NOMO-1 (cell line): ENCODE measurements at regions not wholly inside any gene's neighbourhood (a gene's known extent, or its start where the extent isn't known, plus 50 kb on each side); places are given as distances from the start of the nearest gene placed in this dataset.
"Not testable (repeated sequence)": the region's sequence is repeated elsewhere in the genome, so short reads cannot be mapped to it uniquely, and the experiment has no call there.

Experiments used
- DNase-seq, 2 experiments: peaks; one replicate each; lab custom pipeline; 2025; ENCODE audit not compliant: unreplicated experiment in 2 of 2; lab: John Stamatoyannopoulos, UW

DNA sequence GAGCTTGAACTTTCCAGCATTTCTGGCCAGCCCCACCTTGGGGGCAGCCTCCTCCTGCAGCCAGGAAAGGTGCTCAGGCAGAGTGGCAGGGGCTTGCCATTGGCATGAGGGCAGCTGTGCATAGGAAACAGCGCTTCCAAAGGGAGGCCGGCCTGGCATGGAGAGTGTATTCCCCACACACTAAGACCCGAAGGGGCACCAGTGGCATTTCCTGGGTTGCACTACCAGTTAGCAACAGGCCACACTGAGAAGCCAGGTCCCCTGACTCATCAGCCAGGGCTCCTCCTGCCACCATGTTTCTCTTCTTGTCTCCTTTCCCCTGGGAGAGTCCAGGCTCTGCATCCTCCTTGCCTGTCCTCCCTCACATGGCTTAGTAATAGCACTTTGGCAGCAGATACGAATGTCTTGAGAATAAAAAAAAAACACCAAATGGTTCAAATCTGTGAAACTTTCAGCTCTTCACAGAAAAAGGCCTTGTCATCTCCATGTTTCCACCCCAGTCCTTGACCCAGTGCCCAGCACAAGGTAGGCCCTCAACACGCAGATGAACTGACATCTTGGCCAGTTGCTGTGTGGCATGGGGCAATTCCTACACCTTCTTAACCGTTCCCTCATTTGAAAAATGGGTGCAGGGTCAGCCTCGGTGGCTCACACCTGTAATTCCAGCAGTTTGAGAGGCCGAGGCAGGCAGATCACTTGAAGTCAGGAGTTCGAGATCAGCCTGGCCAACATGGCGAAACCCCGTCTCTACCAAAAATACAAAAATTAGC lies 180.4 kb downstream of the SMAD6 start:
- DNase-seq, result no peak

DNA sequence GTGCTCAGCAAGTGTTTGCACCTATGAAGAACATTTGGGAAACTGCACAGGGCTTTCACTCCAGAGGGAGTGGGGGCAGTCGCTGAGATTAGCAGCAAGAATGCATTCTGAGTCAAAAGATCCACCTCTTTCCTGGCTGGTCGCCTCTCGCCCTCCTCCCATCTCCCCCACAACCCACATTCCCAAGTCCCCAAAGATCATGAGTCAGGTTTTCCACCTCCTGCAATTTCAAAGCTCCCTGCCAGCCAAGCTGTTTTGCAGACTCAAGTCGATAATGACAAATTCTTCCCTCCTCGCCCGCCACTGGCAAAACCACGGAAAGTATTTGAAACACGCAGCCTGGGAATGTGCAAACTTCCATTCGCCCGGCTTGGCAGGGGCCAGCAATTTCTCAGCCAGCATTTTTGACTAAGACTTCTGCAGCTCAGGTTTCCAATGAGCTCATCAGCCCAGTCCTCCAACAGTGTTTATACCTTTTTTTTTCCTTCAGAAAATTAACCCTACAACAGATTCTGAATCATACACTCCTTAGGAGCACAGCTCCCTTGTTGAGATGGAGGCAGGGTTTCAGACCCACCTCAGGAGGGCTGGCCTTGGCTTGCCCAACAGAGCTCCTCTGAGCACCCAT lies 181.4 kb downstream of the SMAD6 start:
- no peak for DNase-seq

DNA sequence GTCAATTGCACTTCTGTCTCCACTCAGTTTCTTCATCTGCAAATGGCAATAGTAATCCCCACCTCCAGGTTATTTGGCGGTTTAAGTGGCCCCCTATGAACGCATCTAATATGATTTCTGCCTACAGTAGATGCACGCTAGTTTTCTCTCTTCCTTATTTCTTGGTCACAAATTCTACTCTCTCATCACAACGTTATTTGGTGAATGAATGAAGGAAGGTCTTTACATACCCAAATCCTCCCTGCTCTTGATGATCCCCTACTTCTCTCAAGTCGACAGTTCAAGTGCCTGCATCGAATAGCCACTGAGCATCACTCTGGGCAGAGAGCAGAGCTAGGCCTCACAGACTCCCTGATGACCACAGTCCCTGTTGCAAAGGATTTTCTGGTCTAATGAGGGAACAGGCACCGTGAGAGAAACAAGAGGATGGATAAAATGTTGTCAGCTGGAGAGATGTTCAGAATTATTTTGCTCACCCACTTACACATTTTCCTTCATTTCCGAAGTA lies 181.2 kb upstream of the SMAD3 start:
- DNase-seq, result no peak

DNA sequence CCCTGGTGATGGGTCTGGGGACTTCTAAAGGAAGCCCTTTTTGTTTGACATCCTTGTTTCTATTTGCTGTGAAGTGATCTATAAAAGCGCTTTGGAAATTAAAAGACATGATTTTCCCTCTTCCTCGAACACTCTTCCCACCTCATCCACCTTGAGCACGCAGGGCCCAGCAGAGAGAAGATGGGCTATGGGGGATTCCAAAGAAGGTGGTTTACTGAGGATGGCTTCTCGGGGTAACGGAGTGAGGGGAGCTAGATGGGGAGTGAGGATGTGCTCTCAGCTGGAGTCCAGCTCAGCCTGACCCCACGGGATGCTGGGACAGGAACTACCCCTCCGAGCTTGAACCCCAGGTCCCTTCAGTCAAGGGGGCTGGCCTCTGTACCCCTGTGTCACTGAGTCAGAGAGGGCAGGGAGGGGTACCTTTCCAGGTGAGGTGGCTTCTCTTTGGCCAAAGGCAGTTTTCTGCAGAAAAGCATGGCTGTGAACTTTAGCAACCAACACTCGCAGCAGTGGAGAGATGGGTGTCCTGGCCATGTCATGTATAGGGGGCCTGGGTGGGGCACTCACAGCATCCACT lies 180.7 kb upstream of the SMAD3 start:
- DNase-seq, result no peak

DNA sequence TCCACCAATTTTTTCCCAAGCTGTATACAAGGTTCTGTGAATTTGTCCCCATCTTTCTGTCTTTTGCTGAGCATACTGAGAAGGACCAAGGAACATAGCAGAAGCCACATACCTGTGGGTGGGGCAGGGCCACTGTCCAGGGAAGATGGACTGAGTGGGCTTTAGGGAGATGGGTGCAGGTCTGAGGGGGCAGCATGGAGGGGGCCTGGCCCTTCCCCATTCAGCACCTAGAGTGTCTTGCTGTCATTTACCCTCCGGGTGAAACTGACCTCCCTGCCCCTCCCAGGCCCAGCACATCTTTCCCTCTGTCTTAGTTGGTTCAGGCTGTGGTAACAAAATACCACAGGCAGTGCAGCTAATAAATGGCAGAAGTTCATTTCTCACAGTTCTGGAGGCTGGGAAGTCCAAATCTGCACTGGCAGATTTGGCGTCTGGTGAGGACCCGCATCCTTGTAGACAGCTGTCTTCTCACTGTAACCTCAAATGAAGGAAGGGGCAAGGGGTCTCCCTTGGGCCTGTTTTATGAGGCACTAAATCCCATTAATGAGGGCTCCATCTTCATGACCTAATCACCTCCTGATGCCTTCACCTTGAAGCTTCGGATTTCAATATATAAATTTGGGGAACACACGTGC lies 180.0 kb upstream of the SMAD3 start:
- DNase-seq, result no peak

DNA sequence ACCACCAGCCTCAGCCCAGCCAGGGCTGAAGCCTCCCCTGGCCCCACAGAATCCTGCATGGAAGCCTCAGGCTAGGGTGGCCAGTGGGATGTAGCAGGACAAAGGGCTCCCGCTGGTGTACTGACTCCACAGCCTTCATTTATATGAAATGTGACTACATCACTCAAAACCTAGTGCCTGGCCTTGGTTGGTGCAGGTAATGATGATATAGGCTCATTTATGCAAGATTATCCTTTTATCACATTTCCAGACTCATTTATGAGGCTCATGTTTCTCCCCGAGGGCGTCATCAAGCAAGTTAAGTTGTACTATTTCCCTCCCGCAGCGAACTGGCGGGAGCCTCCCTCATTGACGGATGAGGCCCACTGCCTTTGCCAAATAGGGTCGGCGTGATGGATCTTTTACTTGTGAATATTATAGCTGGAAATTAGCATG lies 179.1 kb upstream of the SMAD3 start:
- DNase-seq, result no peak

DNA sequence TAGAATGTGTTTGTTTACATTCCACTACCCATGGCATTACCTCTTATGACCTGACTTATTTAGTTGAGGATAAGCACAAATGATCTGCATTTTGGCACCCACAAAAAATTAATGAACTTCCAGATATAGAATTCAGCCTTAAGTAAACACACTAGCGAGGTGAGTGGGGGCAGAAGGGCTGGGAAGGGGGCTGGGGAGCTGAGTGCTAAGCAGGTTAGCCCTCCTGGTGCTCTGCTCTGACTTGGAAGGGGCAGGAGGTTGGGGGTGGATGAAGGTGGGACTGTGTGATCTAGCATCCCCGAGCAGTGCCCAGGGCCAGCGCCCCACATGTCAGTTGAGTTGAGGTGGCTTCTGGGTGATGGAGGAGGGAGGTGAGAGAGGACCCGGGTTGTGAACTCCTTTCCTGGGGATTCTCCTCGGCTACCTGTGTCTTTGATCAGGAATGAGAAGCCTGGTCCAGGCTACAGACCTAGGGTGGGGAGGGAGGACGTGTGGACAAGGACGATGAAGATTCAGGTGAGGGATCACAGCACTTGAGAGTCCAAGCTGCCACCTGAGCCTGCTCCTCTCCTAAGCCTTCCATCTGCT lies 178.6 kb upstream of the SMAD3 start:
- DNase-seq, result no peak

DNA sequence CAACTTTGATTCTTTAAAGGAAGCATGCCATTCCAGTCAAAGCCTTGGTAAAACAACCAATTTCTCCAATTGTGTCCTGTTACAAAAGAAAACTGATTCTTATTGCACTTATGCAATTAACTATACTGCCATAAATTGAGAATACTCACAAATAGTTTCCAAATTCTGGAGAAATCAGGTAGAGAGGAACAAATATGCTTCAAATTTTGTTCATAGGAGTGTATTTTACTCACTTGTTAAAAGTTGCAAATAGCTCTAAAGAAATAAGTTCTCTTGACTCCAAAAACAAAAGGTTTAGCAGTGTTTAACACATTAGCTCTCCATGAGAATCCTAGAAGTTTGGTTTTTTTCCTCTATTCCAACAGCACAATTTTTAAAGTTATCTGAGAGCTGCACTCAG lies 176.1 kb upstream of the SMAD3 start:
- not testable (repeated sequence) for DNase-seq

DNA sequence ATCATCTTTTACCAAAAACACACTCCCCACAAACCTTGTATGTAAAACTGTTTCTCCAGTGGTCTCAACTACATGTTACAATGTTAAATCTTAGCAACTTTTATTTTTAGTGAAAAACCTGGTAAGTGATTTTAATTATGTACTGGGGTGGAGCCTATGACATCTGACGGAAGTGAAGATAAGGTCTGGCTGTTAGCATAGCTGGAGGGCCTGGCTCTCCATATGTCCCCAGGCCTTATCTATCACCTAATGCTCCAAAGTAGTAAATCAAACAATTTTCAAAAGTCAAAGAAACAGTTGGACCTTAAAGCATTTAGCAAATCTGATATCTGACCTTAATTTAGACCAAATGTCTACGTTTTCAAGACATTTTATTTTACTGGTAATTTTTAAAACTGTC lies 173.6 kb upstream of the SMAD3 start:
- DNase-seq, result no peak

DNA sequence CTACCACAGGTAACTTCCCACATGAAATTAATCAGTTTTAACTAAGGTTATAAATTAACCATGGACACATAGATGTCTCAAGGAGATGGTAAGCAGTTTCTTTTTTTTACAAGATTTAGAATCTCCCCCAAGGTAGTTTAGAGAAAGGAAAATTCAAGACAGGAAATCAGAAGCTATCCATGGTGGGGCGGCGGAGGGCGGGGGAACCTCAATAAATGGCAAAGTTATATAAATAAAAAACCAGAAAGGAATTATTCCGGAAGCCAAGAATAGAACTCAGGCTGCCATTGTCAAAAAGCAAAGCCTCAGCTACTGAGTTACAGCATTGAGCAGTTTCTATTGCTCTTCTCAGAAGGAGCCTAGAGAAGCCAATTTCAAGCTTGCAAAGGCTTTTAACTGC lies 172.1 kb upstream of the SMAD3 start:
- DNase-seq, result no peak

DNA sequence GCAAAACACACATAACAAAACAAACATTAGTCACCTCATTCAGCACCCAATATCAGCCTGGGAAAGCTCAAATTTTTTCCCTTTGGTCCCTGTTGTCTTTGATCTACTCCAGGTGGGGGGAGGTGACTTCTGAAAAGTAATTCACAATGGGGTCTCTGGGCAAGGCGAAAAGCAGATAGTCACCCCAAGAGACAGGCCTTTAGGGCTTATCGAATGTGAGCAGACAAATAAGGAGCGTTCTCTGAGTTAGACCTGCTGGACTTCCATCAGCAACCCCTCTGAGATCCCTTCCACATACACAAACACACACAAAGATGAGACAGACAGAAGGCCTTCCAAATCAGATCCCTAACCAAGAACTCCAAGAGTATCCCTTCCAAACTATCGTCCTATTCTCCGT lies 171.0 kb upstream of the SMAD3 start:
- DNase-seq, result no peak

DNA sequence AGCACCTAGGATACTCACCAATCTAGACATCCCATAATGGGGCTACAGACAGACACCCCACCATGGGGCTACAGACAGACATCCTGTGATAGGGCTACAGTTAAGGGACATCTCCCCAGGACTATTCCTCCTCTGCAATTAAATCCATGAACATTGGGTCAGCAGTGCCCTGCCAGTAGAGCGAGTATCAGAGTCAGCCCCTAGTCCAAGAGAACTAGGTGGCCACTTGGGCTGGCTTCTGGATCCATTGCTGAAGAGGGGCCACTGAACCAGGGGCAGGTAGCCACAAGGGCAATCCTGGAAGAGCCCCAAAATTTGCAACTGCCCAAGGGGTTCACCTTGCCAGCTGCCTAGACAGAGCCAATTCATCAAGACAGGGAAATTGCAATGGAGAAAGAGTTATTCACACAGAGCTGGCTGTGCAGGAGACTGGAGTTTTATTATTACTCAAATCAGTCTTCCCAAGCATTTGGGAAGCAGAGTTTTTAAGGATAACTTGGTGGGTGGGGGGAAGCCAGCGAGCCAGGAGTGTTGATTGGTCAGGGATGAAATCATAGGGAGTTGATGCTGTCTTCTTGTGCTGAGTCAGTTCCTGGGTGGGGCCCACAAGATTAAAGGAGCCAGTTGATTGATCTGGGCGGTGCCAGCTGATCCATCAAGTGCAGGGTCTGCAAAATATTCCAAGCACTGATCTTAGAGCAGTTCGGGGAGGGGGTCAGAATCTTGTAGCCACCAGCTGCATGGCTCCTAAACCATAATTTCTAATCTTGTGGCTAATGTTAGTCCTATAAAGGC lies 170.2 kb upstream of the SMAD3 start:
- no peak for DNase-seq

DNA sequence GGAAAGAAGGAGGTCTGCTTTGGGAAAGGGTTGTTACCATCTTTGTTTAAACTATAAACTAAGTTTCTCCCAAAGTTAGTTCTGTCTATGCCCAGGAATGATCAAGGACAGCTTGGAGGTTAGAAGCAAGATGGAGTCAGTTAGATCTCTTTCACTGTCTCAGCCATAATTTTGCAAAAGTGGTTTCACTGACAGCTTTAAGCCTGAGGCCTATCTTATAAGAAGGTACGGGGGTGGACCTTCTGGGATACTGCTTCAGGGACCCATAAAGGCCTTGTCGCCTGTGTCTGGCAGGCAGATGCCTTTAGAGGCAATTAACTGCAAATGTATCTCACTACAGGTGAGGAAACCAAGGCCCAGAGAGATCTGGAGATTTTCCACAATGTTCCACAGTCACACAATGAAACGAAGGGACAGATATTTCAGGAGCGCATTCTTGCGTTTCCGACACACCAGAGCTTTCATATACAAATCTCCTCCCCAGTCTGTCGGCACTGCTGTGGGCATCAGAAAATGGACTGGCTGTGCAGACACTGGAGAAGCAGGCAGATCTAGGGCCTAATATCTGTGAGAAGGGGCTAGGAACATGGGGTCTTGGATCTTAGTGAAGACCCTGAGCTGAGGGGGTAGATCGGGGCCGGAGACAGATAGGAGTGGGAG lies 169.5 kb upstream of the SMAD3 start:
- DNase-seq, result no peak

DNA sequence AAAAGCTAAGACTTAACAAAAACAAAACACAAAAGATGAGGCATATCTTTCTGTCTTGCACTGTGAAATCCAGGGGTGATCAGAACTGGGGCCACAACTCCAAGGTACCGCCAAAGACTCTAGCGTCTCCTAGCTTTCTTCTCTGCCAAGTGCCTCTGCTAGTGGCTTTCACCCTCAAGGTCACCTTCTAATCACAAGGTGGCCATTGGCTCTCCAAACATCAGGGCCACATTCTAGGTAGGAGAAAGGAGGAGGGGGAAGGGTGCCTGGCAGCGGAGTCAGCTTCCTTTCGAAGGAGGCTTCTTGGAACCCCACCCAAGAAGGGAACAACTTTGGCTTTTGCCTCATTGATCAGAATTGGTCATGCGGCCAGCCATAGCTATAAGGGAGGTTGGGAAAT lies 168.8 kb upstream of the SMAD3 start:
- DNase-seq, result no peak

DNA sequence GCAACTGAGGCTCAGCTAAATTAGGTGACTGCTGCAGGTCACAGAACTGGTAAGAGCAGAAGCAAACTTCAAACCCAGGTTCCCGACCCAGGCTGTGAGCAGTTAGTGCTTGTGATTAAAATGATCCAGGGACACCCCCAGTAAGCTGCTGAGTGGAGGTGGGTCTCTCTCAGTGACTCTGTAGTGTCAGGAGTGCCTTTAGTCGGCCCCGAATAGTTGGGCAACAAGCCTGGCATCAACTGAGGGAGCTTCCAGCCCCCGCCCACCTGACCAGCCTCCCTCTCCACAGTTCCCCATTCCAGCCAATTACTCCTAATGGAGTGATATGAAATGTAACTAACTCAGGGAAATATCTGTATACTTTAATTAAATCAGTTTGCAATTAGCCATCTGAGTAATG lies 168.0 kb upstream of the SMAD3 start:
- DNase-seq, result no peak

DNA sequence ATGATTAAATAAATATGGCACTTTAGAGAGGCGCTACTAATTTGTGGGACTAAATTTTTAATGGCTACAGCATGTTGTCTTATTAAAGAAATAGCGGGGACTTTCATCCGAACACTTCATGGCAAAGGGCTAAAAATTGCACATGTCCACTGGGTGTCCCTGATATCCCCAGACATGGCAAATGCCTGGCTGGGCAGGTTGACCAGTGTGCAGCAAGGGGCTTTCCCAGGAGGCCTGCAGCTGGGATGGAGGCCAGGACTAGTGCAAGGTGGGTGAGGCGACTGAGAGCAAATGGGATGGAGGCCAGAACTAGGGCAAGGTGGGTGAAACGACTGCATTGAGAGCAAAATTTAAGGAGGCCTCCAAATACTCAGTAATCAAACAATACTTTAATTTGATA lies 167.4 kb upstream of the SMAD3 start:
- DNase-seq, result no peak

DNA sequence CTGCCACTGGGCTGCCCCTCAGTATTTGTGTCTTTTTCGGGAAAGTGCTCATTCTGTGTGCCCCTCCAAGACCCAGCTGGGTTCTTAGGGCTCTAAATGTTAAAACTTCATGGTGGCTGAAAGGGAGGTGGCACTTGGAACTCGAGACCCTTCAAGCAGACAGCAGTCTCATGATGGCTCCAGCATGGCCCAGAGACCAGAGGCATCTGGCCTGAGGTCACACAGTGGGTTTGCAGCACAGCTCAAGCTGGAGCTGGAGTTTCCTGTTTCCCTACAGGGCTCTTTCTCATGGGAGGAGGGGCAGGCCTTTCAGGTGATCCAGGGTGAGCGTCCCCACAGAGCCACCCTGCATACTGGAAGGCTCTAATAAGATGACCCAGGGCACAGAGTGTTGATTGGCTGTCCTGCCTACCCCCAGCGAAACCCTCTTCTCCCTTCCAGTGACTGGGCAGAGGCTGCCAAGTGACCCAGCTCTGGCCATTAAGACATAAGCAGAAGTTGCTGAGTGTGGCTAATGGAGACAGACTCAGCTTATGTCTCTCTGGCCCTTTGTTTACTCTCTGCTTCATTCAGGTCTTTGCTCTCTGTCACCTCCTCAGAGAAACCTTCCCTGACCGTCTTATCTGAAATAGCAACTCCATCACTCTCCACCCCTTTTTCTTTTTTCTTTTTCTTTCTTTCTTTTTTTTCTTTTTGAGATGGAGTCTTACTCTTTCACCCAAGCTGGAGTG lies 166.6 kb upstream of the SMAD3 start:
- DNase-seq, result no peak

DNA sequence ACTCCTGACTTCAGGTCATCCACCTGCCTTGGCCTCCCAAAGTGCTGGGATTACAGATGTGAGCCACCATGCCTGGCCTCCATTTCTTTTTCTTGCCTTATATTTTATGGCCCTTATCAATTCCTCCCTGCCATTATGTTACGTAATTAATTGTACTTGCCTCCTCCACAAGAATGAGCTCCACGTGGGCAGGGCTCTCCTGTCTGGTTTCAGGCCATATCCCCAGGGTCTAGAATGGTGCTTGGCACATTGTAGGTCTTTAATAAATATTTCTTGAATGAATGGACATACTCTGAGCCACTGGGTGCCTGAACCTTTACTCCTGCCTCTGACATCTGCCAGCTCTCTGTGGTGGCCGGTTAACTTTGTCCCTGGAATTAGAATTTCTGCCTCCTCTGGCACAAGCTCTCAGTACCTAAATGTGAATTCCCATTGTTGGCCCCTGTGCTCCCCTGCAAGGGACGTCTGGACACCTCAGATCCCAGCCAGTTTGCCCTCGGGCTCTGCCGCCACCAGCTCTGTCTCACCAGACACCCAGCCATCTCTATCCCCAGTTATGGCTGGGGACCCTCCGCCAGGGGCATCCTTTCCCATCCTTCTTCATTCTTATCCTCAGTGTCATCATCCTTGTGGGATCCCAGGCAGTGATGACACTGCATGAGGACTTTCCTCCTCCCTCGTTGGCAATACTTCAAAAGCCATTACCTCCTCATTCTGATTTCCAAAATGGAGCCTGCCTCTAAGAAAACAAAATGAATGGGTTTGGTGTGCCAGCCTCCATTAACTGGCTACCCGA lies 165.6 kb upstream of the SMAD3 start:
- no peak for DNase-seq
